Stimulated activated naive CD8-positive, alpha-beta T cell treated with anti-CD3 and anti-CD28 coated beads, Interleukin-15, amount 100 ng/mL, for 72 hours (primary cell): ENCODE measurements at regions not wholly inside any gene's neighbourhood (a gene's known extent, or its start where the extent isn't known, plus 50 kb on each side); places are given as distances from the start of the nearest gene placed in this dataset.

Source experiments
- ATAC-seq: fragments of 150-1000 bp; cut with Tn5 transposase; 2 replicates; pipeline ENCODE4 v1.10.0; 2021; ENCODE audit warnings: mild to moderate bottlenecking, moderate library complexity
- DNase-seq, 2 donors: peaks; one replicate each; pipeline ENCODE4 v3.0.0; 2021 to 2022
- H3K27ac Mint-ChIP-seq, 2 donors: one replicate each; pipeline ENCODE4 v1.8.0; 2022; ENCODE audit warnings: mild to moderate bottlenecking in 2 of 2, mixed read lengths in 2 of 2, moderate library complexity in 2 of 2
- H3K27me3 Mint-ChIP-seq: one replicate; pipeline ENCODE4 v1.8.0; 2022; ENCODE audit warnings: mixed read lengths
- H3K4me1 Mint-ChIP-seq: one replicate; pipeline ENCODE4 v1.8.0; 2022; ENCODE audit warnings: mild to moderate bottlenecking, mixed read lengths
- H3K4me3 Mint-ChIP-seq, 2 donors: one replicate each; pipeline ENCODE4 v1.8.0; 2022; ENCODE audit warnings: mild to moderate bottlenecking in 2 of 2, mixed read lengths in 2 of 2, moderate library complexity in 1 of 2
- H3K9me3 Mint-ChIP-seq, 2 donors: one replicate each; pipeline ENCODE4 v1.8.0; 2022; ENCODE audit warnings: mixed read lengths in 2 of 2

- peak; percentile 65 for ATAC-seq
- Mint-ChIP-seq H3K4me1 (peaks cover 23% of the 10 kb centered on the region), H3K27me3 (peaks cover 16% of the 10 kb centered on the region), H3K27ac (no peak overlapping the region), H3K9me3 (peaks cover 0 to 5% of the 10 kb centered on the region in 2 donors), H3K4me3 (peak overlapping the region in 1 of 2 donors; percentile 34)
- no peak for DNase-seq
Observed at GRCh38 chr9:104980039-104980654, 52.2 kb upstream of the ABCA1 start.

DNA sequence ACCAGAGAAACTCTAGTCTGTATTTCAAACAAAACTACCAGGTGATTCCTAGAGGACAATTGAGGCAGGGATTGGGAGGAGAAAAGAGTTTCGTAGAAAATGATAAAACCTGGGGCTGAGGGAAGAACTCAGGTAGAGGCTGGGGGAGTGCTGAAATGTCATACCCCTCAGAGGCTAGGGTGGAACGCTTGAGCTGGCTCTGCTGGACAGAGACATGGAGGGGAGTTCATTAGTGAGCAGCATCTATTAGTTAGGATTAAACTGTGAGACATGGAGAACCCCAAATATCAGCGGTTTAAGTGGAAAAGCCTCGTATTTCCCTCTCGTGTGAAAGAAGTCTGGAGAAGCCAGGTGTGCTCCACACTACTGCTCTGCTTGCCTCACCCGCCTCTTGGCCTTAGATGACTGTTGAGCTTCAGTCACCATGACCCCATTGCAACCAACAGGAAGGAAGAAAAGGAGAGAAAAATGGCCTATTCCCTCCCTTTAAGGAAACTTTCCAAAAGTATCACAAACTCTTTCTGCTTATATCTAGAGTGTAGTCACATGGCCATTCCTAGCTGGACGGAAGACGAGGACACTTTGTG, 53.7 kb upstream of the ABCA1 start:
- Mint-ChIP-seq H3K27ac (no peak overlapping the region), H3K27me3 (peaks cover 27% of the 10 kb centered on the region), H3K9me3 (peaks cover 0 to 5% of the 10 kb centered on the region in 2 donors), H3K4me1 (peaks cover 34% of the 10 kb centered on the region), H3K4me3 (no peak overlapping the region)
- no peak for DNase-seq
- no peak for ATAC-seq

DNA sequence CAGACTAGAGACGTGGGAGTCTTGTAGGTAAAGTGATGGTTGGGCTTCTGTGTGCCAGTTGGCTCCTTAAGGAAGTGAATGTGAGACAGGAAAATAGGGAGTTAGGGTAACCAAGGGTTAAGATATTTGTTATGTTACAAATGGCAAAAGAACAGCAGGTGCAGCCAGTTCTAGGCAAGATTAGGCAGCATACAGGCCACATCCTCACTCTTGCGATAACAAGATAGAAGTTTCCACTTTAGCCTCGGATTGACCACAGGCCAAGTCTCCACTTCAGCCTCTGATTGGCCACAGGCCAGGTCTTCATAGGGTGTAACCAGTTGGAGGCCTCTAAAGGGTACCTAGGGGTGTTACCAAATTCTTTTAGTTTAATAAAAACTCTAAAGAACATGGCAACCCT, 54.6 kb upstream of the ABCA1 start:
- ATAC-seq (no peak), DNase-seq (no peak)
- Mint-ChIP-seq H3K4me1 (peaks cover 38% of the 10 kb centered on the region), H3K27me3 (peaks cover 36% of the 10 kb centered on the region), H3K9me3 (peaks cover 0 to 9% of the 10 kb centered on the region in 2 donors), H3K4me3 (no peak overlapping the region), H3K27ac (no peak overlapping the region)

DNA sequence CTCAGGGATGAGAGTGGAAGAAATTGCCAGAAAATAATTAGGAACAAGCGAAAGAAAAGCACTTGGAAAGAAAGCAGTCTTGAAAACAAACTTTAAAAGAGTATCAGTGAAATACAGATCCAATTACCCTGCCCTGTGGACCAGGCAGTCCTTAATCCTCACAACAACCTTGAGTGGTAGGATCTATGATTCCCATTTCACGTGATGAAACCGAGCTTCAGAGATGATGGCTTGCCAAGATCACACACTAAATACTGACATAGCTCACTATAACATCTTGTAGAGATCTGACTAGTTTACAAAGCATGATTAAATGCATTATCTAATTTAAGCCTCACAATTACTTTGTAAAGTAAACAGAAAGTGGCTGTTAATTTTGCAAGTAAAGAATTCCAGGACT, 55.5 kb upstream of the ABCA1 start:
- DNase-seq = no peak
- Mint-ChIP-seq H3K9me3 (peaks cover 0 to 6% of the 10 kb centered on the region in 2 donors), H3K4me1 (peaks cover 43% of the 10 kb centered on the region), H3K4me3 (no peak overlapping the region), H3K27me3 (peaks cover 44% of the 10 kb centered on the region), H3K27ac (no peak overlapping the region)
- no peak for ATAC-seq

DNA sequence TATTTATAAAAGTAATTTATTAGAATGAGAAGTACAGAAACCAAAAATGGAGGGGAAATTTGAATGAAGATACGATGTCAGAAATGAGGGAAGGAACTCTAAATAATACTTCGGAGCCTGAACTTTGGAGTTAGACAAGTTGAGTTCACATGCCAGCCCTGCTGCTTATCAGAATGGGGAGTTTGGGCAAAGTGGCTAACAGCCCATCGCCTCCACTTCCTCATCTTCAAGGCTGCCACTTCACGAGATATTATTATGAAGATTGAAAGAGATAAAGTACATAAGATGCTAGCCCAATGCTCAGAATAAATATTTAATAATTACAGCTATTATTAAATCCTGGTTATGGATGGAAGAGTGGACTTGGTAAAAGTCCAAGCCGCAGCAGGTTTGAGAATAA, 56.2 kb upstream of the ABCA1 start:
- Mint-ChIP-seq H3K27ac (peak overlapping the region in 1 of 2 donors; percentile 61), H3K4me3 (peak overlapping the region in 1 of 2 donors; percentile 67), H3K4me1 (peaks cover 46% of the 10 kb centered on the region), H3K27me3 (peaks cover 50% of the 10 kb centered on the region), H3K9me3 (peaks cover 0 to 6% of the 10 kb centered on the region in 2 donors)
- DNase-seq (no peak), ATAC-seq (no peak)

- Mint-ChIP-seq H3K9me3 (peaks cover 0 to 6% of the 10 kb centered on the region in 2 donors), H3K4me1 (peaks cover 49% of the 10 kb centered on the region), H3K27ac (peak overlapping the region in 1 of 2 donors; percentile 90), H3K27me3 (peaks cover 54% of the 10 kb centered on the region), H3K4me3 (peak overlapping the region; percentile 21 to 67)
- DNase-seq (no peak), ATAC-seq (peak; percentile 58)
Observed at GRCh38 chr9:104984542-104984941, 56.6 kb upstream of the ABCA1 start.

DNA sequence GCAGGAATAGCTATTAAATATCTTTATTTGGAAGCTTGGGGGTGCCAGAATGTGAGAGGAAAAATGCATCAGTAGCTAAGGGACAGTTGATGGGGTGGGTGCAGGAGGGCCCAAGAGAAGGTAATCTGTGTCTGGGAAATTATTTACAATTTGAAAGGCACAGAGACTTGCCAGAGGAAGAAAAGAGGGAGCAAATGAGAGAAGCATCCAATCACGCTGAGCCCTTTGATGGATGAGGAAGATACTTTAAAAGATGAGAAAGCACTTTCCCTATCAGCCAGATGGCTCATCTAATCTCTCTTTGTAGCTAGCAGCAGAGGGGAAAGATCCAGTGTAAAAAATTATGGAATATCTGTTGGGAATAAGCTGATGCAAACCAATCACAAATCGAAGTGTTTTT, 57.0 kb upstream of the ABCA1 start:
- peak overlapping the region in 1 of 2 donors; percentile 90 for H3K27ac Mint-ChIP-seq
- DNase-seq = no peak
- peaks cover 55% of the 10 kb centered on the region for H3K27me3 Mint-ChIP-seq
- peaks cover 0 to 6% of the 10 kb centered on the region in 2 donors for H3K9me3 Mint-ChIP-seq
- no peak for ATAC-seq
- peak overlapping the region; percentile 21 to 67 for H3K4me3 Mint-ChIP-seq
- H3K4me1 Mint-ChIP-seq = peaks cover 45% of the 10 kb centered on the region

DNA sequence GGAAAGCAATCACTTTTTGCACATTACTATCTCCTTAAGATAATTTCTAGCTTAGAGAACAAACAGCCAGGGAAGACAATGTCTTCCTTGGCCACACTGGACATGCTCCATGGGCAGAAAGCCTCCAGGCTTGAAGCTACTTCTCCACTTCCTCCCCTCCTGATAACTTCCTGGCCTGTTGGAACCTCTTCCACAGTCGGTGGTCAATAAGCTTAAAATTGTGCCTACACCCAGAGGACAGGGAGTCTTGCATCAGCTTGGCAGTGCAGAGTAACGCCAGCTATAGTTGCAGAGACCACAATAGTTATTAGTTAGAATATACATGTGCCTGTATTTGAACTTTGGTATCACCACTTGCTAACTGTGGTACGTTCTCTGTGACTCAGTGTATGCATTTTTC, 58.1 kb upstream of the ABCA1 start:
- Mint-ChIP-seq H3K4me3 (no peak overlapping the region), H3K27me3 (peaks cover 55% of the 10 kb centered on the region)

DNA sequence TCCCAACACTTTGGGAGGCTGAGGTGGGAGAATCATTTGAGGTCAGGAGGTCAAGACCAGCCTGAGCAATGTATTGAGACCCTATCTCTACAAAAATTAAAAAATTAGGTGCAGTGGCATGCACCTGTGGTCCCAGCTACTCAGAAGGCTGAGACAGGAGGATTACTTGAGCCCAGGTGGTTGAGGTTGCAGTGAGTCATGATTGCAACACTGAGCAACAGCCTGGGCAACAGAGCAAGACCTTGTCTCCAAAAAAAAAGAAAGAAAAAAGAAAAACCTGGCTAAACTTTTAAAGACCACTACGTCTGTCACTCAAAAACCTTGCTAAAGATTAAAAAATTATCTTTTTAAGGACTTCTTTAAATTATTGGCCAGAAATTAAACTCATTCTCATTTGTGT, 59.8 kb upstream of the ABCA1 start:
- DNase-seq (peak in 1 of 2 donors; percentile 44), ATAC-seq (no peak)
- no peak overlapping the region for H3K27ac Mint-ChIP-seq
- H3K4me1 Mint-ChIP-seq = peaks cover 66% of the 10 kb centered on the region
- peaks cover 0 to 6% of the 10 kb centered on the region in 2 donors for H3K9me3 Mint-ChIP-seq
- H3K4me3 Mint-ChIP-seq = no peak overlapping the region
- H3K27me3 Mint-ChIP-seq = peaks cover 59% of the 10 kb centered on the region

More for the DNA sequence above, 58.1 kb upstream of the ABCA1 start:
- Mint-ChIP-seq H3K4me1 (peaks cover 49% of the 10 kb centered on the region), H3K27ac (peak overlapping the region in 1 of 2 donors; percentile 54), H3K9me3 (peaks cover 0 to 6% of the 10 kb centered on the region in 2 donors)
- no peak for DNase-seq
- no peak for ATAC-seq

- Mint-ChIP-seq H3K4me1 (peaks cover 74% of the 10 kb centered on the region), H3K27me3 (peaks cover 67% of the 10 kb centered on the region)
- ATAC-seq = no peak
Observed at GRCh38 chr9:104988539-104988938, 60.6 kb upstream of the ABCA1 start.

DNA sequence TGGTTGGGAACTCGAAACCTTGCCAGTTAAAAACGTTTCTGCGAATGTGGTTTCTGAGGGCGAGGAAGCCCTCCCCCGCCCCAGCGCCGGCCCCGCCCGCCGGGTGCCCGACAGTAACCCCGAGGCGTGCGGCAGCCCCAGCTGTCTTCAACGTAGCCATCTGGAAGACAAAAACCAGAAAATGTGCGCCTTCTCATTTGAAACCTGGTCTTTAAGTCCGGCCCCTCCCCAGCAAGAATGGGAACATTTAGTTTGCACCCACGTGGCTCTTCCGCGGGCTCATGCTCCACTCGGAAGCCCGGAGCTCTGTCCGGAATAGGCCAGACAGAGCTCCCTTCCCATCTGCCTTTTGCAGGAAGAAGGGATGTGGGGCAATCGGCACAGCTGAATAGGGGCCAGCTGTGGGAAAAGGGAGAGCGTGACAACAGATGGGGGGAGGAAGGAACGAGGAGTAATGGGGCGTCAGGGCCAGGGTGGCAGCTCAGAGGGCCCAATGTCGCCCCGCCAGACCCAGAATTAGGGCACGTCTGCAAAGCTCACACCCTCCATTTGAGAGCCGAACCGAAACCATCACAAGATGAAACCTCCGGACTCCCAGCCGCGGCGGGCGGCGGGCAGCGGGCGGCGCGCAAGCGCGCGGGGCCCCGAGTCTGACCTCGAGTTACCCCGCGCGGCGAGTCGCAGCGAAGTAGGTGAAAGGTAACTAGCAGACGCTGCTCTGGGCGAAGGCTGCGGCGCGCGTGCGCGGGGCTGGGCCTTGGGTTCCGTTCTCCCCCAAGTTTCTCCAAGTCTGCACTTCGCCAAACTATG, 63.4 kb upstream of the ABCA1 start:
- Mint-ChIP-seq H3K4me1 (peaks cover 57% of the 10 kb centered on the region), H3K4me3 (peak overlapping the region; percentile 92 to 93), H3K9me3 (peaks cover 0 to 6% of the 10 kb centered on the region in 2 donors), H3K27me3 (peaks cover 66% of the 10 kb centered on the region), H3K27ac (peak overlapping the region; percentile 98)
- peak; percentile 82 to 90 for DNase-seq
- peak; percentile 85 for ATAC-seq

More at GRCh38 chr9:104988539-104988938, 60.6 kb upstream of the ABCA1 start:
- H3K27ac Mint-ChIP-seq = no peak overlapping the region
- H3K9me3 Mint-ChIP-seq = peaks cover 0 to 6% of the 10 kb centered on the region in 2 donors
- no peak for DNase-seq
- no peak overlapping the region for H3K4me3 Mint-ChIP-seq

- H3K4me1 Mint-ChIP-seq = peaks cover 51% of the 10 kb centered on the region
- H3K9me3 Mint-ChIP-seq = peaks cover 0 to under 1% of the 10 kb centered on the region in 2 donors
- H3K27me3 Mint-ChIP-seq = peaks cover 54% of the 10 kb centered on the region
- H3K27ac Mint-ChIP-seq = no peak overlapping the region
- ATAC-seq (no peak), DNase-seq (no peak)
- H3K4me3 Mint-ChIP-seq = peak overlapping the region in 1 of 2 donors; percentile 75
Observed at GRCh38 chr9:104992659-104993058, 64.7 kb upstream of the ABCA1 start.

GRCh38 chr9:104993291-104993963, 65.5 kb upstream of the ABCA1 start:
- no peaks in the 10 kb centered on the region for H3K9me3 Mint-ChIP-seq
- peaks cover 48% of the 10 kb centered on the region for H3K27me3 Mint-ChIP-seq
- ATAC-seq = peak; percentile 29
- H3K27ac Mint-ChIP-seq = peak overlapping the region; percentile 35 to 76
- peaks cover 47% of the 10 kb centered on the region for H3K4me1 Mint-ChIP-seq
- peak overlapping the region; percentile 21 to 75 for H3K4me3 Mint-ChIP-seq
- peak in 1 of 2 donors; percentile 42 for DNase-seq

GRCh38 chr9:104997536-104997935, 69.6 kb upstream of the ABCA1 start:
- DNase-seq (no peak), ATAC-seq (no peak)
- Mint-ChIP-seq H3K27me3 (peaks cover 27% of the 10 kb centered on the region), H3K4me1 (peaks cover 17% of the 10 kb centered on the region), H3K27ac (no peak overlapping the region), H3K4me3 (no peak overlapping the region), H3K9me3 (no peaks in the 10 kb centered on the region)

- H3K27me3 Mint-ChIP-seq = peaks cover 19% of the 10 kb centered on the region
- no peak for DNase-seq
- H3K4me3 Mint-ChIP-seq = no peak overlapping the region
- ATAC-seq = no peak
- H3K4me1 Mint-ChIP-seq = peaks cover 1% of the 10 kb centered on the region
- no peaks in the 10 kb centered on the region for H3K9me3 Mint-ChIP-seq
- H3K27ac Mint-ChIP-seq = no peak overlapping the region
Observed at GRCh38 chr9:104999136-104999535, 71.2 kb upstream of the ABCA1 start.
